ENCODE measurements at regions not wholly inside any gene's neighbourhood (a gene's known extent, or its start where the extent isn't known, plus 50 kb on each side); places are given as distances from the start of the nearest gene placed in this dataset.

GRCh38 chr5:133827830-133828229 lies 140.6 kb downstream of the C5orf15 start:
- no peak for TF ChIP-seq CTCF (conservative IDR thresholded peaks at IDR 0.05 in 1 of 2, IDR thresholded peaks at IDR 0.05 in 1 of 2; ENCODE audit: low read depth in 1 of 2, low read length in 2 of 2)
- no peak for TF ChIP-seq EZH2 (IDR thresholded peaks at IDR 0.05; ENCODE audit: low read length, missing control alignments)

Measured in fibroblast of lung (primary cell).